IMR-90 (cell line): ENCODE measurements at regions not wholly inside any gene's neighbourhood (a gene's known extent, or its start where the extent isn't known, plus 50 kb on each side); places are given as distances from the start of the nearest gene placed in this dataset.

ENCODE experiments used
- ATAC-seq: fragments of 200-7000 bp; cut with Tn5 transposase; 2 replicates; pipeline ENCODE4 v1.9.1; 2020; ENCODE audit warnings: low read depth, mild to moderate bottlenecking, moderate library complexity
- BruUV-seq: library from RNA; stranded (reverse); fragments of 400-500 nt; replicated peaks from 2 replicates; lab custom pipeline; 2021; lab: Mats Ljungman, UMichigan
- CTCF ChIA-PET: fragments of 300-600 bp; formaldehyde crosslinking; extraction: SDS; loops from one replicate; lab custom pipeline; 2021; ENCODE audit warnings: antibody characterized with exemption; lab: Yijun Ruan, JAX
- POLR2A ChIA-PET: fragments of 300-600 bp; sonication (Branson Sonifier 250); formaldehyde crosslinking; loops from one replicate; lab custom pipeline; 2022; ENCODE audit warnings: antibody characterized with exemption; ENCODE audit not compliant: unreplicated experiment; lab: Charles Lee
- DNase-seq: peaks from one replicate; pipeline ENCODE4 v3.0.0; 2013
- H2AFZ ChIP-seq: replicated peaks from 2 replicates; pipeline ENCODE3; 2013; ENCODE audit warnings: low read length, mild to moderate bottlenecking; ENCODE audit not compliant: poor library complexity
- H2AK5ac ChIP-seq: 2 replicates; pipeline ENCODE4 v1.6.1; 2013; ENCODE audit warnings: low read depth, low read length, inconsistent platforms
- H2AK9ac ChIP-seq: replicated peaks from 2 replicates; pipeline ENCODE3; 2013; ENCODE audit warnings: mild to moderate bottlenecking, low read depth, low read length, moderate library complexity; ENCODE audit not compliant: poor library complexity
- H2BK120ac ChIP-seq: 2 replicates; pipeline ENCODE4 v1.6.1; 2013; ENCODE audit warnings: low read depth, low read length, inconsistent platforms
- H2BK15ac ChIP-seq: 3 replicates; pipeline ENCODE4 v1.6.1; 2013; ENCODE audit warnings: low read depth, low read length, inconsistent platforms
- H2BK20ac ChIP-seq: 2 replicates; pipeline ENCODE4 v1.6.1; 2013; ENCODE audit warnings: low read depth, mild to moderate bottlenecking, inconsistent platforms, low read length, moderate library complexity
- H2BK5ac ChIP-seq: 2 replicates; pipeline ENCODE4 v1.6.1; 2013; ENCODE audit warnings: mild to moderate bottlenecking, low read depth, low read length, inconsistent platforms; ENCODE audit not compliant: poor library complexity, severe bottlenecking
- H3K14ac ChIP-seq: replicated peaks from 2 replicates; pipeline ENCODE4 v1.6.1; 2013; ENCODE audit warnings: low read depth, low read length, inconsistent platforms
- H3K18ac ChIP-seq: 2 replicates; pipeline ENCODE4 v1.6.1; 2013; ENCODE audit warnings: low read depth, low read length, control low read depth
- H3K23ac ChIP-seq: 2 replicates; pipeline ENCODE4 v1.6.1; 2013; ENCODE audit warnings: low read depth, low read length, inconsistent platforms
- H3K27ac ChIP-seq: 2 replicates; pipeline ENCODE4 v1.5.1; 2013; ENCODE audit warnings: mild to moderate bottlenecking, control low read depth, low read length; ENCODE audit not compliant: insufficient read depth
- H3K27me3 ChIP-seq: 2 replicates; pipeline ENCODE4 v1.6.1; 2013; ENCODE audit warnings: low read length; ENCODE audit not compliant: control insufficient read depth, insufficient read depth
- H3K36me3 ChIP-seq: 2 replicates; pipeline ENCODE4 v1.6.1; 2013; ENCODE audit warnings: low read length, mixed read lengths; ENCODE audit not compliant: control insufficient read depth, insufficient read depth
- H3K4ac ChIP-seq: 2 replicates; pipeline ENCODE4 v1.6.1; 2013; ENCODE audit warnings: low read depth, low read length, inconsistent platforms
- H3K4me1 ChIP-seq: 2 replicates; pipeline ENCODE4 v1.6.1; 2013; ENCODE audit warnings: low read length, mixed read lengths; ENCODE audit not compliant: control insufficient read depth, insufficient read depth
- H3K4me2 ChIP-seq: 2 replicates; pipeline ENCODE4 v1.6.1; 2013; ENCODE audit warnings: low read depth, mild to moderate bottlenecking, control low read depth, low read length, moderate library complexity
- H3K4me3 ChIP-seq: 2 replicates; pipeline ENCODE4 v1.5.1; 2013; ENCODE audit warnings: low read depth, mild to moderate bottlenecking, control low read depth, low read length, moderate library complexity; ENCODE audit not compliant: insufficient read depth
- H3K56ac ChIP-seq: 2 replicates; pipeline ENCODE4 v1.6.1; 2013; ENCODE audit warnings: low read length, inconsistent platforms; ENCODE audit not compliant: insufficient read depth; ENCODE audit errors: extremely low read depth
- H3K79me1 ChIP-seq, 2 experiments: 2 replicates each; pipeline ENCODE4 v1.6.1; 2013; ENCODE audit warnings: low read length in 2 of 2, inconsistent platforms in 1 of 2, low read depth in 1 of 2
- H3K9ac ChIP-seq: 2 replicates; pipeline ENCODE4 v1.6.1; 2013; ENCODE audit warnings: low read depth, low read length, control low read depth
- H3K9me1 ChIP-seq: 2 replicates; pipeline ENCODE4 v1.6.1; 2013; ENCODE audit warnings: low read length, inconsistent platforms; ENCODE audit not compliant: insufficient read depth
- H3K9me3 ChIP-seq: 2 replicates; pipeline ENCODE4 v1.6.1; 2013; ENCODE audit warnings: low read length; ENCODE audit not compliant: control insufficient read depth, insufficient read depth
- H4K20me1 ChIP-seq: 2 replicates; pipeline ENCODE4 v1.6.1; 2013; ENCODE audit warnings: low read length, inconsistent platforms; ENCODE audit not compliant: insufficient read depth
- H4K5ac ChIP-seq: 2 replicates; pipeline ENCODE4 v1.6.1; 2013; ENCODE audit warnings: mild to moderate bottlenecking, low read depth, low read length, control low read depth
- H4K8ac ChIP-seq, 2 experiments: 2 replicates each; pipeline ENCODE4 v1.6.1; 2013; ENCODE audit warnings: low read depth in 2 of 2, low read length in 2 of 2, control low read depth in 1 of 2, inconsistent platforms in 1 of 2
- H4K91ac ChIP-seq: 2 replicates; pipeline ENCODE4 v1.6.1; 2013; ENCODE audit warnings: low read depth, low read length, inconsistent platforms; ENCODE audit not compliant: insufficient read depth
- FOS ChIP-seq: fragments of 150-350 bp; IDR thresholded peaks from 2 replicates; pipeline ENCODE4 v1.6.1; 2016; ENCODE audit warnings: low read depth, low read length
- MXI1 ChIP-seq: IDR thresholded peaks from 2 replicates; pipeline ENCODE4 v1.6.1; 2012; ENCODE audit warnings: low read depth, mild to moderate bottlenecking, low read length, moderate library complexity, borderline replicate concordance
- WGBS, 2 experiments: methylation state at CpG; one replicate each; pipeline versions ENCODE4 v1.1.5 to v1.1.7; 2013; ENCODE audit warnings: missing lambda C conversion rate in 2 of 2; ENCODE audit not compliant: insufficient read length in 1 of 2; ENCODE audit errors: extremely low coverage in 2 of 2; 5-methylcytosine and 5-hydroxymethylcytosine counted together
- dilution Hi-C: fragments of 300-500 bp; cut with HindIII; formaldehyde crosslinking; loops from one replicate; pipeline ENCODE4 v1.14.3; 2018; ENCODE audit warnings: low sequenced_read_pairs; ENCODE audit not compliant: unreplicated experiment
- in situ Hi-C: fragments of 300-500 bp; cut with MboI; formaldehyde crosslinking; loops from 3 replicates; pipeline ENCODE4 v1.14.3; 2019; ENCODE audit warnings: low sequenced_read_pairs, inconsistent platforms, mixed read lengths
- intact Hi-C: fragments of 100-400 bp; cut with micrococcal nuclease; formaldehyde crosslinking; loops from 2 replicates; pipeline ENCODE4 v1.10.0; 2022
- TF ChIP-seq, protein P1 (sequence below): fragments of 150-350 bp; IDR thresholded peaks from 2 replicates; pipeline ENCODE4 v1.6.1; 2017; ENCODE audit warnings: mild to moderate bottlenecking, antibody characterized with exemption, low read length, low read depth
- TF ChIP-seq, protein P2 (sequence below): fragments of 150-350 bp; IDR thresholded peaks from 2 replicates; pipeline ENCODE4 v1.6.1; 2016; ENCODE audit warnings: low read depth, mild to moderate bottlenecking, low read length, moderate library complexity, borderline replicate concordance

DNA sequence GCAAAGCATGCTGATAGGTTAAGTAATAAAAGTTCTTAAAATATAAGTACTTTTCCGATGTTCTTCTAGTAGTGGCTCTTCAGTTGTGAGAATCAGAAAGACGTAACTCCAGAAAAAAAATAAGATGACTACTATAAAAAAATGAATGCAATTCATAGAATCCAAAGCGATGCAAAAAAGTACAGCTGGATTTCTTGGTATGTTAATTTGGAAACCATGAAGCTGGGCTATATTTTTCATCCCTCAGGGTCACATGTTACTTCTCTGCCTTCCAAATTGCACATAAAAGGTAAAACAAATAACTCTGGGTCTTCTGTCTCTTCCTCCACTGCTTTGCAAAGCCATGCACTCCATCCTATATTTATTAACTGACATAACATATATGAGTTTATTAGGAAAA, 843.9 kb upstream of the DPPA4 start:
- Histone ChIP-seq H3K4me2 (peak overlapping the region; percentile 32; the same call in 1 of the 2 replicates), H4K5ac (no peak overlapping the region), H3K27ac (no peak overlapping the region), H2BK15ac (0 out of 3 replicates have a peak overlapping the region, but pooled peaks have one; percentile 16), H2BK5ac (no peak overlapping the region), H2BK120ac (no peak overlapping the region), H3K27me3 (no peaks in the 10 kb centered on the region), H3K9me1 (no peaks in the 10 kb centered on the region), H2AK9ac (no peak overlapping the region), H2BK20ac (no peak overlapping the region), H3K56ac (no peak overlapping the region), H3K18ac (no peak overlapping the region), H3K9me3 (no peaks in the 10 kb centered on the region), H3K79me1 (no peaks in the 10 kb centered on the region), H3K4me3 (no peak overlapping the region), H3K14ac (no peak overlapping the region), H3K9ac (no peak overlapping the region), H4K91ac (no peak overlapping the region), H4K8ac (no peak overlapping the region), H2AK5ac (no peak overlapping the region), H3K36me3 (no peaks in the 10 kb centered on the region), H3K23ac (no peak overlapping the region), H2AFZ (no peak overlapping the region), H3K4ac (no peak overlapping the region), H3K4me1 (peaks cover 4% of the 10 kb centered on the region; the same call in 1 of the 2 replicates), H4K20me1 (no peaks in the 10 kb centered on the region)
- BruUV-seq: no TSS peak
- CTCF ChIA-PET: interaction anchor here (0.6 to 1.2 kb wide), 3 partner anchors 14 to 55 kb away, joined by 3 to 5 read pairs (median 4); no protein-coding TSS in a partner anchor
- TF ChIP-seq, protein P1, sequence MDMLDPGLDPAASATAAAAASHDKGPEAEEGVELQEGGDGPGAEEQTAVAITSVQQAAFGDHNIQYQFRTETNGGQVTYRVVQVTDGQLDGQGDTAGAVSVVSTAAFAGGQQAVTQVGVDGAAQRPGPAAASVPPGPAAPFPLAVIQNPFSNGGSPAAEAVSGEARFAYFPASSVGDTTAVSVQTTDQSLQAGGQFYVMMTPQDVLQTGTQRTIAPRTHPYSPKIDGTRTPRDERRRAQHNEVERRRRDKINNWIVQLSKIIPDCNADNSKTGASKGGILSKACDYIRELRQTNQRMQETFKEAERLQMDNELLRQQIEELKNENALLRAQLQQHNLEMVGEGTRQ: no peak
- TF ChIP-seq, protein P2, sequence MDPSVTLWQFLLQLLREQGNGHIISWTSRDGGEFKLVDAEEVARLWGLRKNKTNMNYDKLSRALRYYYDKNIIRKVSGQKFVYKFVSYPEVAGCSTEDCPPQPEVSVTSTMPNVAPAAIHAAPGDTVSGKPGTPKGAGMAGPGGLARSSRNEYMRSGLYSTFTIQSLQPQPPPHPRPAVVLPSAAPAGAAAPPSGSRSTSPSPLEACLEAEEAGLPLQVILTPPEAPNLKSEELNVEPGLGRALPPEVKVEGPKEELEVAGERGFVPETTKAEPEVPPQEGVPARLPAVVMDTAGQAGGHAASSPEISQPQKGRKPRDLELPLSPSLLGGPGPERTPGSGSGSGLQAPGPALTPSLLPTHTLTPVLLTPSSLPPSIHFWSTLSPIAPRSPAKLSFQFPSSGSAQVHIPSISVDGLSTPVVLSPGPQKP: no peak
- TF ChIP-seq MXI1 (no peak), FOS (no peak)
- in situ Hi-C loops: no loop called here
- WGBS, 2 experiments: no CpG with 5 or more reads among the region's 3 CpGs
- intact Hi-C loops: no loop called here
- no peak for DNase-seq
- dilution Hi-C loops: no loop called here
- POLR2A ChIA-PET: no interaction called here
- no peak for ATAC-seq
